CD14-positive monocyte (primary cell): ENCODE measurements at regions not wholly inside any gene's neighbourhood (a gene's known extent, or its start where the extent isn't known, plus 50 kb on each side); places are given as distances from the start of the nearest gene placed in this dataset. TPM values are rescaled to one million over a fixed set of nuclear protein-coding genes. Genes with fewer than 3 reads are reported as not detected.
"Not testable (repeated sequence)": the region's sequence is repeated elsewhere in the genome, so short reads cannot be mapped to it uniquely, and the experiment has no call there.

Source experiments
- DNase-seq, 3 donors: peaks; one replicate each; pipeline ENCODE4 v3.0.0-alpha.2; 2011 to 2022
- H2AFZ ChIP-seq: 2 replicates; pipeline ENCODE4 v1.6.0; 2012; ENCODE audit warnings: mild to moderate bottlenecking, low read depth, low read length, inconsistent platforms; ENCODE audit not compliant: insufficient read depth, poor library complexity, severe bottlenecking
- H3K27ac ChIP-seq, 2 donors: 1 replicate in 1 of 2; 2 replicates in 1 of 2; pipeline ENCODE4 v1.5.1; 2012 to 2013; ENCODE audit warnings: low read length in 2 of 2, control low read depth in 1 of 2, inconsistent platforms in 1 of 2, low read depth in 1 of 2, mild to moderate bottlenecking in 1 of 2
- H3K27me3 ChIP-seq, 2 donors: one replicate each; pipeline versions ENCODE4 v1.6.0 to v1.6.1; 2011 to 2013; ENCODE audit warnings: low read length in 2 of 2; ENCODE audit not compliant: control insufficient read depth in 2 of 2, insufficient read depth in 2 of 2
- H3K36me3 ChIP-seq, 2 donors: replicated peaks in 1 of 2; 1 replicate in 1 of 2; 2 replicates in 1 of 2; pipeline versions ENCODE4 v1.5.1 to v1.6.1; 2012 to 2013; ENCODE audit warnings: low read length in 2 of 2, control low read depth in 1 of 2, inconsistent platforms in 1 of 2, mild to moderate bottlenecking in 1 of 2; ENCODE audit not compliant: insufficient read depth in 2 of 2, control insufficient read depth in 1 of 2
- H3K4me1 ChIP-seq, 2 donors: 1 replicate in 1 of 2; 2 replicates in 1 of 2; pipeline versions ENCODE4 v1.5.1 to v1.6.1; 2012 to 2013; ENCODE audit warnings: low read length in 2 of 2, control low read depth in 1 of 2, inconsistent platforms in 1 of 2, mild to moderate bottlenecking in 1 of 2, moderate library complexity in 1 of 2; ENCODE audit not compliant: insufficient read depth in 2 of 2, control insufficient read depth in 1 of 2
- H3K4me2 ChIP-seq: replicated peaks from 2 replicates; pipeline ENCODE3; 2012; ENCODE audit warnings: low read length, moderate library complexity, mild to moderate bottlenecking; ENCODE audit not compliant: poor library complexity, severe bottlenecking; ENCODE audit errors: extremely low read depth
- H3K4me3 ChIP-seq, 3 experiments: fragments of 200-600 bp in 1 of 3; sonication (generic) in 1 of 3; replicated peaks in 1 of 3; 1 replicate in 2 of 3; 2 replicates in 1 of 3; pipeline ENCODE4 v1.5.1; 2011 to 2013; ENCODE audit warnings: low read length in 3 of 3, mild to moderate bottlenecking in 3 of 3, control low read depth in 2 of 3, low read depth in 2 of 3, inconsistent platforms in 1 of 3, moderate library complexity in 1 of 3
- H3K79me2 ChIP-seq: 2 replicates; pipeline ENCODE4 v1.6.0; 2012; ENCODE audit warnings: mild to moderate bottlenecking, control low read depth, inconsistent platforms, low read length, moderate library complexity; ENCODE audit not compliant: insufficient read depth
- H3K9ac ChIP-seq: 2 replicates; pipeline ENCODE4 v1.6.0; 2017; ENCODE audit warnings: low read length, mild to moderate bottlenecking; ENCODE audit not compliant: insufficient read depth, poor library complexity, severe bottlenecking
- H3K9me3 ChIP-seq, 2 donors: replicated peaks in 1 of 2; 1 replicate in 1 of 2; 2 replicates in 1 of 2; pipeline versions ENCODE4 v1.5.1 to v1.6.1; 2012 to 2013; ENCODE audit warnings: low read length in 2 of 2, control low read depth in 1 of 2; ENCODE audit not compliant: control insufficient read depth in 1 of 2, insufficient read depth in 1 of 2
- H4K20me1 ChIP-seq: 2 replicates; pipeline ENCODE4 v1.6.0; 2012; ENCODE audit warnings: mild to moderate bottlenecking, low read length, control low read depth, moderate library complexity; ENCODE audit not compliant: insufficient read depth
- H3K27ac Mint-ChIP-seq, 7 donors: one replicate each; pipeline ENCODE4 v1.8.0; 2020; ENCODE audit warnings: mild to moderate bottlenecking in 7 of 7, mixed read lengths in 7 of 7, moderate library complexity in 6 of 7, inconsistent platforms in 2 of 7
- H3K27me3 Mint-ChIP-seq, 3 donors: one replicate each; pipeline ENCODE4 v1.8.0; 2021 to 2022; ENCODE audit warnings: low read depth in 3 of 3, mild to moderate bottlenecking in 3 of 3, mixed read lengths in 3 of 3, moderate library complexity in 3 of 3, inconsistent platforms in 1 of 3
- H3K36me3 Mint-ChIP-seq, 2 donors: one replicate each; pipeline ENCODE4 v1.8.0; 2020; ENCODE audit warnings: mixed read lengths in 2 of 2, inconsistent platforms in 1 of 2, mild to moderate bottlenecking in 1 of 2
- H3K4me1 Mint-ChIP-seq: one replicate; pipeline ENCODE4 v1.8.0; 2020; ENCODE audit warnings: mild to moderate bottlenecking, mixed read lengths
- H3K4me3 Mint-ChIP-seq, 2 donors: one replicate each; pipeline ENCODE4 v1.8.0; 2020; ENCODE audit warnings: mild to moderate bottlenecking in 2 of 2, mixed read lengths in 2 of 2, moderate library complexity in 1 of 2
- H3K9me3 Mint-ChIP-seq, 7 donors: one replicate each; pipeline ENCODE4 v1.8.0; 2020 to 2022; ENCODE audit warnings: mixed read lengths in 7 of 7, mild to moderate bottlenecking in 6 of 7, moderate library complexity in 6 of 7, inconsistent platforms in 2 of 7
- CTCF ChIP-seq: fragments of 200-600 bp; IDR thresholded peaks from one replicate; pipeline ENCODE4 v1.8.0; 2022; ENCODE audit warnings: antibody characterized with exemption, mild to moderate bottlenecking
- WGBS: methylation state at CpG from one replicate; pipeline ENCODE4 v1.1.5; 2013; ENCODE audit warnings: missing lambda C conversion rate; ENCODE audit not compliant: insufficient coverage; 5-methylcytosine and 5-hydroxymethylcytosine counted together
- intact Hi-C, 2 donors: fragments of 100-400 bp; cut with micrococcal nuclease; formaldehyde crosslinking; loops; one replicate each; pipeline versions ENCODE4 v1.15.0 to v1.15.1; 2023
- small RNA-seq: library from RNA; depleted of rRNA; stranded (forward); fragments of <200 nt; gene quantifications from one replicate; pipeline ENCODE3, GENCODE V24; 2012; ENCODE audit warnings: low read depth; ENCODE audit not compliant: insufficient read length

GRCh38 chr3:111006485-111006884 lies 65.1 kb upstream of the NECTIN3 start:
- H3K4me3 Mint-ChIP-seq, result not testable (repeated sequence)

GRCh38 chr3:111012388-111013248 lies 59.0 kb upstream of the NECTIN3 start:
- Mint-ChIP-seq H3K27me3 (no peaks in the 10 kb centered on the region), H3K4me1 (no peaks in the 10 kb centered on the region), H3K36me3 (no peaks in the 10 kb centered on the region), H3K27ac (no peak overlapping the region), H3K9me3 (peaks cover 0 to 3% (median 2%) of the 10 kb centered on the region in 7 donors), H3K4me3 (no peak overlapping the region)
- Histone ChIP-seq H3K4me3 (no peak overlapping the region), H3K9me3 (no peaks in the 10 kb centered on the region), H2AFZ (no peak overlapping the region), H3K4me1 (no peaks in the 10 kb centered on the region), H4K20me1 (no peaks in the 10 kb centered on the region), H3K4me2 (no peak overlapping the region), H3K36me3 (no peaks in the 10 kb centered on the region), H3K27me3 (no peaks in the 10 kb centered on the region), H3K79me2 (no peaks in the 10 kb centered on the region), H3K9ac (no peak overlapping the region), H3K27ac (no peak overlapping the region)
- no peak for DNase-seq
- no peak for TF ChIP-seq CTCF
- intact Hi-C loops, result no loop called here
- WGBS, result 90% methylated on average over 3 of the region's 7 CpGs

More at GRCh38 chr3:111006485-111006884, 65.1 kb upstream of the NECTIN3 start:
- H3K27ac Mint-ChIP-seq, H3K36me3 Mint-ChIP-seq, H3K9me3 Mint-ChIP-seq, DNase-seq, H3K4me1 Mint-ChIP-seq, H3K27ac ChIP-seq, H3K27me3 ChIP-seq, H3K4me1 ChIP-seq, H3K4me2 ChIP-seq, H3K36me3 ChIP-seq, intact Hi-C loops, H2AFZ ChIP-seq, H4K20me1 ChIP-seq, H3K79me2 ChIP-seq, H3K4me3 ChIP-seq, H3K9ac ChIP-seq, H3K9me3 ChIP-seq, H3K27me3 Mint-ChIP-seq: not testable (repeated sequence)
- WGBS, result no CpG with 5 or more reads among the region's 4 CpGs

Small RNAs in the stretch of these regions (small RNA-seq; reads per million reads assigned to genes)
- gene AC078918.1 (not detected), gene MIR4445 (not detected), gene RF00019 (not detected), gene RNU6ATAC15P (not detected)
